22Rv1 (cell line): ENCODE measurements at regions not wholly inside any gene's neighbourhood (a gene's known extent, or its start where the extent isn't known, plus 50 kb on each side); places are given as distances from the start of the nearest gene placed in this dataset.

ENCODE experiments used
- CTCF ChIP-seq: fragments of 450-650 bp; IDR thresholded peaks from 2 replicates; pipeline ENCODE4 v1.5.1; 2017; ENCODE audit warnings: mild to moderate bottlenecking
- ZFX ChIP-seq: fragments of 450-650 bp; IDR thresholded peaks from 2 replicates; pipeline ENCODE4 v1.6.1; 2017; ENCODE audit warnings: antibody characterized with exemption, borderline replicate concordance

DNA sequence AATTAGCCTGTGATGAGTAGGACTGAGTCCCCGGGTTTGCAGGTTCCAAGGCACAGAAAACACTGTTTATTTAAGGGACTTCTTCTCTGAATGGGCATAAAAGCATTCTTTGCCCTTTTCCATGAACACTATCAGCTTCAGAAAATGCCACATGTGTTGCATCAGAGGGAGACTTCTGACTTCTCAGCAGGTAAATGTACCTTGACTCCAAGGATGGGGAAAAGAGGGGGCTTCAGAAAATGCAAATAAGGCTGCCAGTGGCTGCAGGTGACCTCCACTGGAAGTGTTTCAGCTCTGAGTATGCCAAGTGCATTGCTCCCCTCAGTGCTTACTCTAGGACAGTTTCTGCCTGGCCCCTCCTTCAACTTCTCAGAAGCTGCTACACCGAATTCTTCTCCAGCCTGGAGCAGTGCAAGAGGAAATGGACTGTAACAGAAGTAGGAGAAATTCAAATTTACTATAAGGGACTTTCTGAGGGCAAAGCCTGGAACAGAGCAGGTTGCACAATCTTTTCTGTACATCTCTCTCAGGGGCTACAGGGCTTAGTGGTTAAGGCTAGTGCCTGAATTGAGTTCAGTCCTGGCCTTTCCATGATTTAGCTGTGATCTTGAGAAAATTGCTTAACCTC is 233.2 kb downstream of the PTTG2 start:
- no peak for TF ChIP-seq CTCF
- no peak for TF ChIP-seq ZFX
